Liver (tissue), 3 donors: ENCODE measurements at regions not wholly inside any gene's neighbourhood (a gene's known extent, or its start where the extent isn't known, plus 50 kb on each side); places are given as distances from the start of the nearest gene placed in this dataset.

Source experiments
- EGR1 ChIP-seq, 2 donors: IDR thresholded peaks; 2 replicates each; pipeline ENCODE4 v1.6.1; 2016 to 2018; ENCODE audit warnings: antibody characterized with exemption in 2 of 2, low read depth in 2 of 2
- FOXA2 ChIP-seq: IDR thresholded peaks from 2 replicates; pipeline ENCODE4 v1.6.1; 2016; ENCODE audit warnings: antibody characterized with exemption
- HNF4G ChIP-seq: IDR thresholded peaks from 2 replicates; pipeline ENCODE4 v1.6.1; 2016; ENCODE audit warnings: antibody characterized with exemption
- JUND ChIP-seq, 2 donors: IDR thresholded peaks; 2 replicates each; pipeline ENCODE4 v1.6.1; 2016; ENCODE audit warnings: antibody characterized with exemption in 2 of 2
- RAD21 ChIP-seq, 2 donors: IDR thresholded peaks; 2 replicates each; pipeline ENCODE4 v1.6.1; 2016; ENCODE audit warnings: antibody characterized with exemption in 2 of 2, mild to moderate bottlenecking in 2 of 2
- SP1 ChIP-seq: IDR thresholded peaks from 2 replicates; pipeline ENCODE4 v1.6.1; 2018; ENCODE audit warnings: antibody characterized with exemption, mild to moderate bottlenecking
- YY1 ChIP-seq: IDR thresholded peaks from 2 replicates; pipeline ENCODE4 v1.6.1; 2016; ENCODE audit warnings: antibody characterized with exemption, mild to moderate bottlenecking
- TF ChIP-seq, protein P1 (sequence below): fragments of 150-350 bp; IDR thresholded peaks from 2 replicates; pipeline ENCODE4 v1.5.1; 2017; ENCODE audit warnings: improper control_type of control experiment, low read depth, low read length; ENCODE audit not compliant: missing input control
- TF ChIP-seq, protein P2 (sequence below): IDR thresholded peaks from 2 replicates; pipeline ENCODE4 v1.6.1; 2016; ENCODE audit warnings: antibody characterized with exemption
- TF ChIP-seq, protein P3 (sequence below): IDR thresholded peaks from 2 replicates; pipeline ENCODE4 v1.6.1; 2016; ENCODE audit warnings: antibody characterized with exemption
- TF ChIP-seq, protein P4 (sequence below): IDR thresholded peaks from 2 replicates; pipeline ENCODE4 v1.6.1; 2016; ENCODE audit warnings: antibody characterized with exemption
- donor health status: healthy.
- donor health status: healthy.

DNA sequence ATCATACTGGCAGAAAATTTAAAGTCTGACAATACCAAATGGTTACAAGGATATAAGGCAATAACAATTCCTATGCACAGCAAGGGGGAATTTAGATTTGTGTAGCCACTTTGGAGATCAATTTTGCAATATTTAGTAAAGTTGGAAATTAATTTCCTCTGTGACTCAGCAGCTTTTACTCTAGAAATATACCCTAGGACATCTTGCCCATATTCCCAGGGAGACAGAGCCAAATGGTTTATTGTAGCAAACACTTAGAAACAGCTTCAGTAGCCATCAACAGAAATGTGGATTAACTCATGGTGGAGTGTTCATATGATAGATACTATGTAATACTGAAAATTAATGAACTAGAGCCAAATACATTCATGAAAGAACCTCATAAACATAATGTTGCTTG lies 104.6 kb downstream of the BACH1 start:
- TF ChIP-seq, protein P1, sequence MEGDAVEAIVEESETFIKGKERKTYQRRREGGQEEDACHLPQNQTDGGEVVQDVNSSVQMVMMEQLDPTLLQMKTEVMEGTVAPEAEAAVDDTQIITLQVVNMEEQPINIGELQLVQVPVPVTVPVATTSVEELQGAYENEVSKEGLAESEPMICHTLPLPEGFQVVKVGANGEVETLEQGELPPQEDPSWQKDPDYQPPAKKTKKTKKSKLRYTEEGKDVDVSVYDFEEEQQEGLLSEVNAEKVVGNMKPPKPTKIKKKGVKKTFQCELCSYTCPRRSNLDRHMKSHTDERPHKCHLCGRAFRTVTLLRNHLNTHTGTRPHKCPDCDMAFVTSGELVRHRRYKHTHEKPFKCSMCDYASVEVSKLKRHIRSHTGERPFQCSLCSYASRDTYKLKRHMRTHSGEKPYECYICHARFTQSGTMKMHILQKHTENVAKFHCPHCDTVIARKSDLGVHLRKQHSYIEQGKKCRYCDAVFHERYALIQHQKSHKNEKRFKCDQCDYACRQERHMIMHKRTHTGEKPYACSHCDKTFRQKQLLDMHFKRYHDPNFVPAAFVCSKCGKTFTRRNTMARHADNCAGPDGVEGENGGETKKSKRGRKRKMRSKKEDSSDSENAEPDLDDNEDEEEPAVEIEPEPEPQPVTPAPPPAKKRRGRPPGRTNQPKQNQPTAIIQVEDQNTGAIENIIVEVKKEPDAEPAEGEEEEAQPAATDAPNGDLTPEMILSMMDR, result no peak
- no peak for TF ChIP-seq RAD21 (IDR thresholded peaks at IDR 0.05)
- TF ChIP-seq YY1, result no peak
- TF ChIP-seq, protein P2, sequence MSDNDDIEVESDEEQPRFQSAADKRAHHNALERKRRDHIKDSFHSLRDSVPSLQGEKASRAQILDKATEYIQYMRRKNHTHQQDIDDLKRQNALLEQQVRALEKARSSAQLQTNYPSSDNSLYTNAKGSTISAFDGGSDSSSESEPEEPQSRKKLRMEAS, result no peak
- no peak for TF ChIP-seq JUND (IDR thresholded peaks at IDR 0.05)
- TF ChIP-seq, protein P3, sequence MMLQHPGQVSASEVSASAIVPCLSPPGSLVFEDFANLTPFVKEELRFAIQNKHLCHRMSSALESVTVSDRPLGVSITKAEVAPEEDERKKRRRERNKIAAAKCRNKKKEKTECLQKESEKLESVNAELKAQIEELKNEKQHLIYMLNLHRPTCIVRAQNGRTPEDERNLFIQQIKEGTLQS, result no peak
- no peak for TF ChIP-seq FOXA2
- TF ChIP-seq, protein P4, sequence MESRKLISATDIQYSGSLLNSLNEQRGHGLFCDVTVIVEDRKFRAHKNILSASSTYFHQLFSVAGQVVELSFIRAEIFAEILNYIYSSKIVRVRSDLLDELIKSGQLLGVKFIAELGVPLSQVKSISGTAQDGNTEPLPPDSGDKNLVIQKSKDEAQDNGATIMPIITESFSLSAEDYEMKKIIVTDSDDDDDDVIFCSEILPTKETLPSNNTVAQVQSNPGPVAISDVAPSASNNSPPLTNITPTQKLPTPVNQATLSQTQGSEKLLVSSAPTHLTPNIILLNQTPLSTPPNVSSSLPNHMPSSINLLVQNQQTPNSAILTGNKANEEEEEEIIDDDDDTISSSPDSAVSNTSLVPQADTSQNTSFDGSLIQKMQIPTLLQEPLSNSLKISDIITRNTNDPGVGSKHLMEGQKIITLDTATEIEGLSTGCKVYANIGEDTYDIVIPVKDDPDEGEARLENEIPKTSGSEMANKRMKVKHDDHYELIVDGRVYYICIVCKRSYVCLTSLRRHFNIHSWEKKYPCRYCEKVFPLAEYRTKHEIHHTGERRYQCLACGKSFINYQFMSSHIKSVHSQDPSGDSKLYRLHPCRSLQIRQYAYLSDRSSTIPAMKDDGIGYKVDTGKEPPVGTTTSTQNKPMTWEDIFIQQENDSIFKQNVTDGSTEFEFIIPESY, result no peak
- TF ChIP-seq HNF4G, result no peak
- no peak for TF ChIP-seq EGR1 (IDR thresholded peaks at IDR 0.05; ENCODE audit: low read depth in 2 of 2)
- no peak for TF ChIP-seq SP1
